HL-60 (cell line): ENCODE measurements at regions not wholly inside any gene's neighbourhood (a gene's known extent, or its start where the extent isn't known, plus 50 kb on each side); places are given as distances from the start of the nearest gene placed in this dataset.

ENCODE experiments used
- POLR2AphosphoS5 ChIP-seq: IDR thresholded peaks from 2 replicates; pipeline ENCODE4 v1.6.1; 2012; ENCODE audit warnings: low read depth
- TF ChIP-seq, protein P1 (sequence below): IDR thresholded peaks from one replicate; pipeline ENCODE4 v1.5.1; 2011; ENCODE audit warnings: low read length, control low read depth, inconsistent platforms; ENCODE audit not compliant: insufficient read depth

GRCh38 chr7:82530361-82530760, 86.8 kb upstream of the CACNA2D1 start:
- TF ChIP-seq, protein P1, sequence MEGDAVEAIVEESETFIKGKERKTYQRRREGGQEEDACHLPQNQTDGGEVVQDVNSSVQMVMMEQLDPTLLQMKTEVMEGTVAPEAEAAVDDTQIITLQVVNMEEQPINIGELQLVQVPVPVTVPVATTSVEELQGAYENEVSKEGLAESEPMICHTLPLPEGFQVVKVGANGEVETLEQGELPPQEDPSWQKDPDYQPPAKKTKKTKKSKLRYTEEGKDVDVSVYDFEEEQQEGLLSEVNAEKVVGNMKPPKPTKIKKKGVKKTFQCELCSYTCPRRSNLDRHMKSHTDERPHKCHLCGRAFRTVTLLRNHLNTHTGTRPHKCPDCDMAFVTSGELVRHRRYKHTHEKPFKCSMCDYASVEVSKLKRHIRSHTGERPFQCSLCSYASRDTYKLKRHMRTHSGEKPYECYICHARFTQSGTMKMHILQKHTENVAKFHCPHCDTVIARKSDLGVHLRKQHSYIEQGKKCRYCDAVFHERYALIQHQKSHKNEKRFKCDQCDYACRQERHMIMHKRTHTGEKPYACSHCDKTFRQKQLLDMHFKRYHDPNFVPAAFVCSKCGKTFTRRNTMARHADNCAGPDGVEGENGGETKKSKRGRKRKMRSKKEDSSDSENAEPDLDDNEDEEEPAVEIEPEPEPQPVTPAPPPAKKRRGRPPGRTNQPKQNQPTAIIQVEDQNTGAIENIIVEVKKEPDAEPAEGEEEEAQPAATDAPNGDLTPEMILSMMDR, result no peak
- no peak for TF ChIP-seq POLR2AphosphoS5
